ENCODE measurements at regions not wholly inside any gene's neighbourhood (a gene's known extent, or its start where the extent isn't known, plus 50 kb on each side); places are given as distances from the start of the nearest gene placed in this dataset.
"Not testable (repeated sequence)": the region's sequence is repeated elsewhere in the genome, so short reads cannot be mapped to it uniquely, and the experiment has no call there.

DNA sequence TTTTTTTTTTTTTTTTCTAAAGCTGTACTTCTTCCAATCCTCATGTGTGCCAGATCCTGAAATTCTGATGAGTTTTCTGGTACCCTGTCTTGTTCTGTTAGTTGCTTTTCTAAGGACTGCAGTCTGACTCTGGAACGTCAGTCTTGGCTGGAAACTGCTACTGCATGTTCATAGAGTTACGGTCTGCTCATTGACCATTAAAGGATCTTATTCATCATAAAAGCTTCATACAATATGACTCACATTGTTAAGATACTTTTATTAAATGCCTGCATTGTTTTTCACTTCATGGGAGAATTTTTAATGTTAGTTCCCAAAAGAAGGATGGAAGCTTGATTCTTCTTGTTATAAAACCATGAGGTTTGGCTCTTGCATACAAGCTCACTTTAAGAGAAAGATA lies 233.6 kb downstream of the SYT10 start:
- Histone ChIP-seq H3K4me3 (no peak overlapping the region), H2AFZ (replicated peaks) (no peak overlapping the region), H3K27ac (no peak overlapping the region), H3K9ac (no peak overlapping the region), H3K79me2 (ENCODE audit: low read depth) (no peaks in the 10 kb centered on the region), H3K27me3 (no peaks in the 10 kb centered on the region), H3K9me3 (ENCODE audit: low read depth) (no peaks in the 10 kb centered on the region), H3F3A (ENCODE audit: low read depth) (no peaks in the 10 kb centered on the region), H3K4me2 (no peak overlapping the region), H3K4me1 (no peaks in the 10 kb centered on the region), H4K20me1 (ENCODE audit: low read depth) (no peaks in the 10 kb centered on the region), H3K36me3 (no peaks in the 10 kb centered on the region)
- no peak for DNase-seq (ENCODE audit: low spot score)
- Mint-ChIP-seq H3K27ac (no peak overlapping the region), H3K4me3 (no peak overlapping the region), H3K9me3 (peaks cover under 1% of the 10 kb centered on the region), H3K4me1 (no peaks in the 10 kb centered on the region), H3K27me3 (ENCODE audit: insufficient read depth, low read depth) (no peaks in the 10 kb centered on the region), H3K36me3 (no peaks in the 10 kb centered on the region)
- TF ChIP-seq EZH2phosphoT487 (IDR thresholded peaks at IDR 0.05) (no peak), EZH2 (IDR thresholded peaks at IDR 0.05) (no peak)
- TF ChIP-seq, protein P1, sequence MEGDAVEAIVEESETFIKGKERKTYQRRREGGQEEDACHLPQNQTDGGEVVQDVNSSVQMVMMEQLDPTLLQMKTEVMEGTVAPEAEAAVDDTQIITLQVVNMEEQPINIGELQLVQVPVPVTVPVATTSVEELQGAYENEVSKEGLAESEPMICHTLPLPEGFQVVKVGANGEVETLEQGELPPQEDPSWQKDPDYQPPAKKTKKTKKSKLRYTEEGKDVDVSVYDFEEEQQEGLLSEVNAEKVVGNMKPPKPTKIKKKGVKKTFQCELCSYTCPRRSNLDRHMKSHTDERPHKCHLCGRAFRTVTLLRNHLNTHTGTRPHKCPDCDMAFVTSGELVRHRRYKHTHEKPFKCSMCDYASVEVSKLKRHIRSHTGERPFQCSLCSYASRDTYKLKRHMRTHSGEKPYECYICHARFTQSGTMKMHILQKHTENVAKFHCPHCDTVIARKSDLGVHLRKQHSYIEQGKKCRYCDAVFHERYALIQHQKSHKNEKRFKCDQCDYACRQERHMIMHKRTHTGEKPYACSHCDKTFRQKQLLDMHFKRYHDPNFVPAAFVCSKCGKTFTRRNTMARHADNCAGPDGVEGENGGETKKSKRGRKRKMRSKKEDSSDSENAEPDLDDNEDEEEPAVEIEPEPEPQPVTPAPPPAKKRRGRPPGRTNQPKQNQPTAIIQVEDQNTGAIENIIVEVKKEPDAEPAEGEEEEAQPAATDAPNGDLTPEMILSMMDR (IDR thresholded peaks at IDR 0.05), result no peak

DNA sequence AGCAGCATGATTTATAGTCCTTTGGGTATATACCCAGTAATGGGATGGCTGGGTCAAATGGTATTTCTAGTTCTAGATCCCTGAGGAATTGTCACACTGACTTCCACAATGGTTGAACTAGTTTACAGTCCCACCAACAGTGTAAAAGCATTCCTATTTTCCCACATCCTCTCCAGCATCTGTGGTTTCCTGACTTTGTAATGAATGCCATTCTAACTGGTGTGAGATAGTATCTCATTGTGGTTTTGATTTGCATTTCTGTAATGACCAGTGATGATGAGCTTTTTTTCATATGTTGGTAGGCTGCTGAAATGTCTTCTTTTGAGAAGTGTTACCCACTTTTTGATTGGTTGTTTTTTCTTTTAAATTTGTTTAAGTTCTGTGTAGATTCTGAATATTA lies 245.2 kb downstream of the SYT10 start:
- not testable (repeated sequence) for H3K27me3 ChIP-seq; H3K27me3 Mint-ChIP-seq (ENCODE audit: insufficient read depth, low read depth); H3K4me1 ChIP-seq; H3K36me3 ChIP-seq; H3K4me1 Mint-ChIP-seq; H3K79me2 ChIP-seq (ENCODE audit: low read depth); H3F3A ChIP-seq (ENCODE audit: low read depth); H3K9me3 Mint-ChIP-seq; H3K4me2 ChIP-seq; H3K4me3 Mint-ChIP-seq; H2AFZ ChIP-seq (replicated peaks); H3K27ac Mint-ChIP-seq; H3K4me3 ChIP-seq; H4K20me1 ChIP-seq (ENCODE audit: low read depth); H3K27ac ChIP-seq; H3K9me3 ChIP-seq (ENCODE audit: low read depth); DNase-seq (ENCODE audit: low spot score); H3K36me3 Mint-ChIP-seq; H3K9ac ChIP-seq

DNA sequence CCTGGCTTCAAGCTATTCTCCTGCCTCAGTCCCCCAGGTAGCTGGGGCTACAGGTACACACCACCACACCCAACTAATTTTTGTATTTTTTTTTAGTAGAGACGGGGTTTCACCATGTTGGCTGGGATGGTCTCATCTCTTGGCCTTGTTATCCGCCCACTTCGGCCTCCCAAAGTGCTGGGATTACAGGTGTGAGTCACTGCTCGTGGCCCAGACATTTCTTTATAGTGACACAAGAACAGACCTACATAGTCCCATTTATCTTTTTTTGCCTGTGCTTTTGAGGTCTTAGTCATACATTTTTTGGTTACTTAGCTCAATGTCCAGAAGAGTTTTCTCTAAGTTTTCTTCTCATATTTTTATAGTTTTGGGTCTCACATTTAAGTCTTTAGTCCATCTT lies 247.4 kb downstream of the SYT10 start:
- H3K9me3 Mint-ChIP-seq, result peaks cover 7% of the 10 kb centered on the region
- H3K9ac ChIP-seq, result no peak overlapping the region
- H3K27me3 ChIP-seq, result no peaks in the 10 kb centered on the region
- no peak overlapping the region for H3K4me3 Mint-ChIP-seq
- no peaks in the 10 kb centered on the region for H3K27me3 Mint-ChIP-seq (ENCODE audit: insufficient read depth, low read depth)
- H2AFZ ChIP-seq (replicated peaks), result no peak overlapping the region
- H3K36me3 ChIP-seq, result peaks cover 5% of the 10 kb centered on the region
- no peak for TF ChIP-seq EZH2 (IDR thresholded peaks at IDR 0.05)
- H3K4me3 ChIP-seq, result no peak overlapping the region
- no peaks in the 10 kb centered on the region for H3F3A ChIP-seq (ENCODE audit: low read depth)
- H3K4me2 ChIP-seq, result no peak overlapping the region
- H3K36me3 Mint-ChIP-seq, result no peaks in the 10 kb centered on the region
- H3K9me3 ChIP-seq (ENCODE audit: low read depth), result peaks cover 4% of the 10 kb centered on the region
- H3K27ac Mint-ChIP-seq, result no peak overlapping the region
- no peak overlapping the region for H3K27ac ChIP-seq
- H3K4me1 ChIP-seq, result no peaks in the 10 kb centered on the region
- H4K20me1 ChIP-seq (ENCODE audit: low read depth), result no peaks in the 10 kb centered on the region
- DNase-seq (ENCODE audit: low spot score), result no peak
- no peaks in the 10 kb centered on the region for H3K79me2 ChIP-seq (ENCODE audit: low read depth)
- no peaks in the 10 kb centered on the region for H3K4me1 Mint-ChIP-seq

DNA sequence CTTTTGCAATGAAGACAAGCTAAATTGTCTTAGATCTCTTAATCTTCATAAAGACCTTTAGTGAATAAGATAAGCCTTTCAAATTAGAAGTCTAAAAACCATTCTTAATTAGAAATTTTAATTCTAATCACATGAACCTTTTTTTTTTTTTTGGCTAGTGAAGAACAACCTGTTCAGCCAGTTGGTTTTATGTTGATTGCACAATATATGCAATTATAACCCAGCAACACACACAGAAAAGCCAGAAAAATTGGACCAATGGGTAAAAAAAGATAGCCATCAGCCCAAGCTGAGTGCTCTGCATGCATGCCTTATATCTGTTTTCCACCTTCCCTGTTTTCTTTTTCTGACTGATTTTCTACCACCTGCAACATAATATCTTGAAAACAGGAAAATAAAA lies 252.2 kb downstream of the SYT10 start:
- no peaks in the 10 kb centered on the region for H3K27me3 Mint-ChIP-seq (ENCODE audit: insufficient read depth, low read depth)
- Histone ChIP-seq H3K36me3 (peaks cover 5% of the 10 kb centered on the region), H3K27me3 (no peaks in the 10 kb centered on the region), H3K4me1 (no peaks in the 10 kb centered on the region), H3K9me3 (ENCODE audit: low read depth) (peaks cover 4% of the 10 kb centered on the region), H3K9ac (no peak overlapping the region), H4K20me1 (ENCODE audit: low read depth) (no peaks in the 10 kb centered on the region), H3F3A (ENCODE audit: low read depth) (no peaks in the 10 kb centered on the region), H3K79me2 (ENCODE audit: low read depth) (no peaks in the 10 kb centered on the region), H3K4me3 (no peak overlapping the region), H2AFZ (replicated peaks) (no peak overlapping the region), H3K4me2 (no peak overlapping the region), H3K27ac (no peak overlapping the region)
- TF ChIP-seq, protein P1 (IDR thresholded peaks at IDR 0.05), result no peak
- no peak for TF ChIP-seq EZH2phosphoT487 (IDR thresholded peaks at IDR 0.05)
- TF ChIP-seq EZH2 (IDR thresholded peaks at IDR 0.05), result no peak
- no peak overlapping the region for H3K27ac Mint-ChIP-seq
- no peaks in the 10 kb centered on the region for H3K36me3 Mint-ChIP-seq
- no peaks in the 10 kb centered on the region for H3K9me3 Mint-ChIP-seq
- DNase-seq (ENCODE audit: low spot score), result no peak
- no peak overlapping the region for H3K4me3 Mint-ChIP-seq
- H3K4me1 Mint-ChIP-seq, result no peaks in the 10 kb centered on the region

All from neural progenitor cell (in vitro differentiated cells).